GM19438 (cell line): ENCODE measurements at regions not wholly inside any gene's neighbourhood (a gene's known extent, or its start where the extent isn't known, plus 50 kb on each side); places are given as distances from the start of the nearest gene placed in this dataset.

Experiments used
- ATAC-seq: cut with Tn5 transposase; IDR thresholded peaks from one replicate; pipeline ENCODE4 v1.9.1; 2021; ENCODE audit warnings: low read depth; ENCODE audit not compliant: unreplicated experiment

DNA sequence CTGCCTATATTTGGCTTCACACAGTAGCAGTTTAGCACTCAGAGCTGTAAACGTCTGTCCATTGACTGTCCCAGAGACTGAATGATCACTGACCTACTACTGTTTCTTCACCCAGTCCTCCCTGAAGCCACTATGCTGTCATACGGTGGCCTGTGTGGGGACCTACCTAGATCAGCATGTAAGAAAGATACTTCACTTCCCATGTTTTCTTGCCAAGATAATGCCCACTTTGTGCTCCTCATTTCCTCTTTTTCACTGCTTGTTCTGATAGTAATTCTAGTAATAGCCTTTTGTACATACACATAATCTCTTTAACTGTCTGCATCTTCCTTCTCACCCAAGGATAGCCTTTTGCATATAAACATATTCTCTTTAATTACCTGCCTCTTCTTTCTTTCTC, 109.9 kb upstream of the TIAM2 start:
- ATAC-seq: no peak

DNA sequence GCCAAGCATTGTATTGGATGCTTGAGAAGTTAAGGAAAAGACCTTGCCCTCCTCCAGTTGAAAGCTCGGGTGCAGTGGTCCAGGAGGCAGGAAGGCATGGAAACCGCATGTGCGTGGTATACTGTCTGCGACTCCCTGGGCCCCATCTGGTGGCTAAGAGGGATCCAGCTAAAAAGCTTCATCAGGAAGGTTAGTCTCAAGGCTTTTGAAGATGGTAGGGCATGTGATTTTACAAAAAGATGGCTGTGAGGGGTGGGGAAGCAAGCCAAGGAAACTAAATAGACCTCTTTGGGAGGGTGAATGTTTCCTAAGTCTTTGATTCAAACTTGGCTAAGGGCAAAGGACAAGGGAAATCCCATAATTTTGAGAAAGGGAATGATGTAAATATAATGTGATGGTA, 109.1 kb upstream of the TIAM2 start:
- ATAC-seq: no peak

DNA sequence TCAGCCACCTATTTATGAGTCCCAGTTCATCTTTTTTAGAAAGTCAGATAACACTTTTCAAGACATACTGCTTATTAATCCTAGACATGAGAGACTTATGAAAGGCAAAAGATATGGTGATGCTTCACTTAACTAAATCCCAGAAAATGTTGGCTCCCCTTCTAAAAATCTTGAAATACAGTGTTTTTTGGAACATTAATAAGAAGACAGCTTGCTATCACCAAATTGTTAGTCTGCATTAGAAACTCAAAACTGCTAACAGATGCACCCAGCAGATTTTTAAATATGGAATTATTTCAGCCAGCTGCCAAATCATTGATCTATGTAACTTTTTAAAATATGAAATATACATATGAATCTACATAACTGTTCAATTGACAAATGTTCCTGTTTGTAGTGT, 108.6 kb upstream of the TIAM2 start:
- no peak for ATAC-seq

DNA sequence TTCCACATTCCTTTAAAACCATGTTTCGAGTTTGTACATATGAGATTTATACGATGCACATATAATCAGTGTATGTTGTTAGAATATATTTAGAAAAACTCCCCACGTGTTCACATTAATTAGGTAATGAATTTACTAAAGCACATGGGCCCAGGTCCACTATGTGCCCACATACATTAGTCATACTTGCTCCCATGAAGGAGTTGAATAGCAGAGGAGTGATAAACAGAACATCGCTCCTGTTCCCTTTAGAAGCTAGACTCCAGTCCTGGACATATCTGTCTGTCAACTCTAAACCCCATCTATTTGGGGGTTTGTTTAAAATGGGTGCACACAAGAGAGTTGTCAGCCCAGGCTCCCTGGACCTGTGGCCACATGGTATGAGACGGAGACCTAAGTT, 108.1 kb upstream of the TIAM2 start:
- no peak for ATAC-seq

DNA sequence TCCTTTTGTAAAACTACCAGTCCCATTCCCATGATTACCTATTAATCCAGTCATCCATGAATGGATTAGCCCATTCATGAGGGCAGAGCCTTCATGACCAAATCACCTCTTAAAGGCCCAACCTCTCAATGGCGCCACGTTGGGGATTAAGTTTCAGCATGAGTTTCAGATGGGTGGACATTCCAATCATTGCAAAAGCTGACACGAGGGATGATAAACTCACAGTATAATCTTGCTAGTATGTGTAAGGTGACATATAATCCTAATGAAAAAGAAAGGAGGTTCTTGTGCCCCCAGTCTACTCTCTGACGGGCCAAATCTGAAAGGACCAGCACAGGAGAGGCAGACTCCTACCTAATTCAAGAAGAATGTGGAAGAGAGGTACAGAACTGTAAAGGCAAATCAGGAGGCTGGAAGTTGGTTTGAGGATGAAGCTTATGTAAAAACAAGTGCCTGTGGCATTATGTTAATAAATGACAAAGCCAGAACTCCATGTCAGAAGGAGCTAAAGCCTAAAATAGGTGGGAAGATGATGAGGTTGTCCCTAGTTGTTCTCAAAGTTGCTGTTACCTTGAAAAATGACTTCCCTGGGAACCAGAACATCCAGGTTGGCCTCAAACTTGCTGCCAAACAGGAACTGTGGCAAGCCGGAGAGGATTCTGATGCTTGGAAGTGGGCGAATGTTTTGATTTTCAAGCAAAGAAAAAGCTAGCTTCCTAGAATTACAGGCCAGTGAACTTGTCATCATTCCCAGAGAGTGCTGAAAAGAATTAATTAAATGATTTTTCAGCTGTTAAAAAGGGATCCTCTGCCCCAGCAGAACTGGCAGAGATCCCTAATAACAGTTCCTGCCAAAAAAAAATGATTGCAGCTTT, 106.5 kb upstream of the TIAM2 start:
- ATAC-seq: no peak

DNA sequence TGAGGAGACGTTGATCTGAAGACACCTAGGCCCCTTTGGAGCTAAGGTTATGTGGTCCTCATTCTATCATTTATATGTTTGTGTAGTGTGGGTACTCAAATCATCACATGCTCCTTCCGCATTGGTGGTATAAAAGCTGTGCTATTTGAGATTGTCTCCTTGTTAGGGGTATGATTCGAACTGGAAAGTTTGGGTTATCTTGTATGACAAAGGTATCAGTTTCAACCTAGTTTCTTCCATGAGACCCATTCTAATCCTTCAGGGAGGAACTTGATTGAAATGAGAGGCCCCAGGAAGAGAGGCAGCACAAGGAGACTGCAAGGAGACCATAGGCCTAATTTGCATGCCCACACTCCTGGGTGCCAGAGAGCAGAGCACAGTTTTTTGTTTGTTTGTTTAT, 104.2 kb upstream of the TIAM2 start:
- ATAC-seq: no peak

DNA sequence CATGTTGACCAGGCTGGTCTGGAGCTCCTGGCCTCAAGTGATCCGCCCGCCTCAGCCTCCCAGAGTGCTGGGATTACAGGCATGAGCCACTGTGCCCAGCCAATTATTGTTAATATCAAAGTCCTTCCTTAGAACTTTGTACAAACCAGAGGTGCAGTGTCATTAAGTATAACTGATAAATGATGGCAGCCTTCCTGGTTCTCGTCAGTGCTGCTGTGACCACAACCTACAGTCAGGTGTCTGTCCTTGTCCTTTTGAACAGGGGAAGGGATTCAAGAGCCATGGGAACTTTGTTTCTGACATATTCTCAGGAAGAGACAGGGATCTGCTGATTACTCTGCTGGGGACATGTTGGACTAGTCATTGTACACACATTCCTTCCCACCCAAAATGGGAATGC, 103.2 kb upstream of the TIAM2 start:
- ATAC-seq: no peak

DNA sequence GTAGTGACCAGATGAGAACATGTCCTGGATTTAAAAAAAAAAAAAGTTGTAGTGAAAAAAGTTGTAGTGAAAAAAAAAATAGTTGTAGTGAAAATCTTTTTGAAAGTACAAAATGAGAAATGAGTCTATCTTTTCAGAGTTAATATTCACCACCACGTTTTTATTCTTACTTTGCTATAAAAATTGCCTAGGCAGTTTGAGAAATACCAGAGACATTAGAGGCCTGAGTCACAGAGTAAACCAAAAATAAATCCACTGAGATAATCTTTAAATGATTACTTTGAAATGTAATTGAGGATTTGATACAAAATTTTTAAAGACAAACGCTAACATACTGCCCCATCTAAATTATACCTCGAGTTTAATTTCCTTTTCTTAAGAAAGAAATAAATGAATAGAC, 101.2 kb upstream of the TIAM2 start:
- no peak for ATAC-seq

DNA sequence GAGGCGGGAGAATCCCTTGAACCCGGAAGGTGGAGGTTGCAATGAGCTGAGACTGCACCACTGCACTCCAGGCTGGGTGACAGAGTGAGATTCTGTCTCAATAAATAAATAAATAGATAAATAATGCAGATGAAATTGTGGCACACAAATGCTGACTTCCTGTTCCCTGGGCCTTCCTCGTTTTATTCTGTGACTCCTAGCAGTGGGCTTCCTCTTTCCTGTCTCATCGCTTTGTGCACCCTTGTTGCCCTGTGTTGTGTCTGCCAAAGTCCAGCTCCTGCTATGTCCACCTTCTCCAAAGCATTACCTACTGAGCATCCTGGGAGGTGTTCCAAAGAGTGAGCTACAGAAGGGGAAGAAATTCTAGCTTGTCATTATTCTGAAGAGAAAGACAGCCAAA, 100.2 kb upstream of the TIAM2 start:
- no peak for ATAC-seq

DNA sequence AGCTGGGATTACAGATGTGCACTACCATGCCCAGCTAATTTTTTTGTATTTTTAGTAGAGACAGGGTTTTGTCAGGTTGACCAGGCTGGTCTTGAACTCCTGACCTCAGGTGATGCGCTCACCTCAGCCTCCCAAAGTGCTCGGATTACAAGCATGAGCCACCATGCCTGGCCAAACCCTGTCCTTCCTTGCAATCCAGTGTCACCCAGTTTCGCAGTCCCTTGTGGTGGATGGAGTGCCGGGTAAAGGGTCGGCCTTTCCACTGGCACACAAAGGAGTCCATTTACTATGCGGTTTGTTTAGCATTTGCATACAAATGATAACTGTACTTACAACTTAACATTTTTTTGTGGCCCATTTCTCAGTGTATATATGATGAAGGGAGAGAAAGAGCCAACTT, 99.3 kb upstream of the TIAM2 start:
- no peak for ATAC-seq

DNA sequence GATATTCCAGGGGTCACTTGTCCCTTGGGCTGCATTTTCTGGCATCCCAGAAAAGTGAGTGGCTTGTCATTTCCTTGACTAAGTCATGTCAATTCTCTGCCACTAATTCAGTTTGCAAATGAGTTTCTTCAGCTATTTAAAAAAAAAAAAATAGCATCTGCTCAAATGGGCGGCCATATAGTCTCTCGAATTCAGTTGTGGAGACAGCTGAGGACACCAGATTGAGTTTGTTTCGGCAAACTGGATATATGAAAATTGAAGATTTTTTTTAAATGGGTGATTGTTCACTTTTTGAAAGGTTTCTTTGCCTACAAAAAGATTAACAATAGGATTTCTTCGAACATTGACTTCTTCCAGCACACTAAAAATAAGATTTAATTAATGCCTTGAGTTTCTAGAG, 96.3 kb upstream of the TIAM2 start:
- ATAC-seq: no peak

DNA sequence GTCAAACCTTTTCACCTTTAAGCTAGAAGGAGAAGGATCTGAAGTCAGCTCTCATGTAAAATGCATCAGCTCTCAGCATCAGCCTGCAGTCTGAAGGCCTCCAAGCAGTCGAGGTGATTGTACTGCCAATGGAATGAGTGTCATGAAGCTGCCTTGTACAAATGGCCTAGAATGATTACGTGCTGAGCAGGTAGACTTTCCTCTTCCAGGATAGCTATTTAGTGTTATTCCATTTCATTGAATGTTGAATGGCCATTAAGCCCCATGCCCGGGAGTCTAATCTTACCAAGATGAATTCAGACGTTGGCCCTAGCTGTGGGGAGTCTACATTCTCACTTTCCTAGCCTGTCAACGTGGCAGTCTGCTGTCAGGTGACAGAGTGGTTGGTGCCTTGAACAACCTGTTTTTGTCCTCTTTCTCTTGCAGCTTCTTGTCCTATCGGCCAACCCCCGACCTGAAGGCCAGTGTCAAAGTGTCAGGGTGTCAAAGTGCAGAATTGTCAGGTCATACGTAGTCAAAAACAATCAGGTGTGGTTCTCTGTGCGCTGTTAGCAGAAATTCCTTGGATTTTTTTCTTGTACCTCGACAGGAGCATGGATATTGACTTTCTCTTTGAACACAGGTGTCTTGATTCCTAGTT, 95.2 kb upstream of the TIAM2 start:
- ATAC-seq: no peak

DNA sequence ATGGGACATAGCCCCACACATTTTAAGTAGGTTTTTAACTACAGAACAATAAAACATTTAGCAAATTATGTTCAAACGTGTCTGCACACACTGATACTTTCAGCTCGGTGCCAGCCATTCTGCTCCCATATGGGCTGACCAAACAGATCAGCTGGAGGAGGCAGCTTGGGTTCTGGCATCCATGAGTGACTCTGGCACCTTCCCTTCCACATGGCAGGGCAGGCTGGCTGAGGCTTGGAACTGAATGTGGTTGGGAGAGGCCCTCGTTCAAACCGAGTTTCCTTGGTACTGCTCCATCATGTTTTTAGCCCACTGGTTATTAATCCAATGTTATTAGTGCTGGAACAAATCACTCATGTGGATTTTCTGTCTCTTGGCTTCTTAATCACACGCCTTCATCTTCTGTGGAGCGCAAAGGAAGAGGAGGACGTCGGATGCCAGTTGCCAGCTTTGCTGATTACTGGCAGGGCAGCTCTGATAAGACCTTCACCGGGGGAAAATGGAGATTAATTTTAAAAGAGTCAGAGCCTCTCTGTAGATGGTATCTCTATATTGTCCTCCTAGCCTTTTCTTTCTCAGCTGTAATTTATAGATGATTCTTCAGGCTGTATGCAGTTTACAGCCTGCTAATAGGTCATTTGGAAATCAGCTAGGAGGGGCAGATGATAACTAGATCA, 93.1 kb upstream of the TIAM2 start:
- ATAC-seq: no peak

DNA sequence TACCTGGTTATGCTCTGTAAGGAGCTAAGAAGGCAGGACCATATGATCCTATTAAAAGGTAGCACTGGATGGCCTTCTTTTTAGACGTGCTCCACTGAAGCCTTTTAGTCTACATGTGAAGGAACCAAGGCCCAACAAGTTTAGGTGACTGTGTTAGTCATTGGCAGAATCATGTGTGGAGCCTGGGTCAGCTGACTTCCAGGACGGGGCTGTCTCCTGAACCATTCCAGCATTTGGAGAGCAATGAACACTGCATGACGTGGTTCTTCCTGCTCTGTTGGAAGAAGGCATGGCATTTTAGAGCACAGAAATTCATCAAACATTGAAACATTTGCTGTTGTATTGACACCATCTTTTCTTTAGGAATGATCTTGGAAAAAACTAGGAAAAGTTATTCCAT, 87.8 kb upstream of the TIAM2 start:
- no peak for ATAC-seq

DNA sequence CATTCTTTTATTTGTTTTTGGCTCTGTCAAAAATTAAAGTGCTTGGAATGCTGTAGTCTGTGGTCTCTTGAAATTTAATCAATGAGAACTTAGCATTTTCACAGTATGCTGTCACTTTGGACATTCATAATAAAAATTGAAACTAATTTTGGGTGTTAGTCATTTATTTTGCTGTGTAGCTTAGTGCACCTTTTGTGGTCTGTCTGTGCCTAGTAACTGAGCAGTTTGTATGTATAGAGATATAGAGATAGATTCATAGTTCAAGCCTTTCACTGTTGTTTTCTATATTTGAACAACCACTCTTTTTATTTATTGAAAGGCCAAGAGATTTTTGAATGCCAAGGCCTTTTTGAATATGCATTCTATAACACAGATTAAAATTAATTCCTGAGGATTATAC, 86.4 kb upstream of the TIAM2 start:
- no peak for ATAC-seq

DNA sequence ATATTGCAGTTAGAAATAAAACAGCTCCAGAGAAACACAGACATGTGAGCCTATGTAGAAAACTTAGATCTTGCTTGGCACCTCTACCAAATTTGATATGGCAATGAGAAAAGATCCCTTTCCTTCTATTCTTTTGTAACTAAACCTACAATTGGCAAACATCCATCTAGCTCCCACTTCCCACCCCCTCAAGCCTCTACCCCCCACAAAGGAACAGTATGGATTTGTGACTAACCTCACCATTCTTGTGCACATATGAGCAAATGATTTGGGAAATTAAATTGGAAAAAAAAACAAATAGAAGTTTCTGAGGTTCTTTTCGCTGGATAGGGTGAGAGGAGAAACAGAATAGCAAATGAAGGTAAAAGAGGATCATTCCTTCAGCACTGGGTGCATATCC, 85.8 kb upstream of the TIAM2 start:
- ATAC-seq: no peak

DNA sequence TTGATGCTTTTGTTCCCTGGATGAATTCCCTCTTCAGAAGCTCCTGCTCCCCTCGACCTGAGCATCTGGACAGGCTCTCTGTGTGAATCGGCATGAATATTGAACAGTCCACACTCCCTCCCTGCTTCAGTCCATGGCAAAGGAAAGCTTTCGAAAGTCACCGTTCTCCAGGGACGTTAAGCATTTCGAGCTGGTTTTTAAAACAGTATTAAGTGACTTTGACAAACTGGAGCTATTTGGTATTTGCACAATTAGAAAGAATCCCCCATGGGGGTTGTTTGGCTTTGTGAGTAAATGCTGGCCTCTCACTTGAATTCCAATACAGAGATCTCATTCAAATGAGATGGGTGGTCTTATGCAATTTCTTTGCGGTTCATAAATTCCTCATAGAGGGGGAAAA, 85.3 kb upstream of the TIAM2 start:
- ATAC-seq: no peak

DNA sequence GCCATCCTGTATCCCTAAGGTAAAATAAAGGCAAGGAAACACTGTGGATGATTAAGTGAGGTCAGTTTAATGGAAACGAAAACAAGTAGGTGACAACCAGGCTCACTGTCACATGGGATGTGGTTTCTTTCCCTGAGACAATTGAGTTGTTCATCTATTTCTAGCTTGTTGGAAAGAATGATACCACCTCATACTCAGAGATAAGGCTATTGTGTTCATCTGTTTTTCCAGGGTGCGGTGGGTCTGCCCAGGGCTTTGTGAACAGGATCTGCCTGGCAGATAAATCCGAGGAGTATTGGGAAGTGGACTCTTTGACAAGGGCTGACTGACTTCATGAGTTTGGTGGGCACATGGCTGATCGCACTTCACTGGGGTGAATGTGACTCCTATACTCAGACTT, 80.8 kb upstream of the TIAM2 start:
- no peak for ATAC-seq

DNA sequence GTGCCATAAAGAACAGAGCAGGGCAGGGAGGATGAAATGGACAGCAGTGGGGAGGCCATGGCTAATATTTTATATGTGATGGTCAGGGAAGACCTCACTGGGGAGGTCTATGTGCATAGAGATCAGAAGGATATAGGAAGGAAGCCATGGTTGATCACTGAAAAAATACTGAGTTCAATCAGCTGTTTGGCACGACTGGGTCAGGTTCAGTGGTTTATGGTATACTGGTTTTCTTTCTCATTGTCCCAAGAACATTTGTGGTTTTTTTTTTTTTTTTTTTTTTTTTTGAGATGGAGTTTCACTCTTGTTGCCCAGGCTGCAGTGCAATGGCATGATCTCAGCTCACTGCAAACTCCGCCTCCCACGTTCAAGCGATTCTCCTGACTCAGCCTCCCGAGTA, 78.3 kb upstream of the TIAM2 start:
- no peak for ATAC-seq

DNA sequence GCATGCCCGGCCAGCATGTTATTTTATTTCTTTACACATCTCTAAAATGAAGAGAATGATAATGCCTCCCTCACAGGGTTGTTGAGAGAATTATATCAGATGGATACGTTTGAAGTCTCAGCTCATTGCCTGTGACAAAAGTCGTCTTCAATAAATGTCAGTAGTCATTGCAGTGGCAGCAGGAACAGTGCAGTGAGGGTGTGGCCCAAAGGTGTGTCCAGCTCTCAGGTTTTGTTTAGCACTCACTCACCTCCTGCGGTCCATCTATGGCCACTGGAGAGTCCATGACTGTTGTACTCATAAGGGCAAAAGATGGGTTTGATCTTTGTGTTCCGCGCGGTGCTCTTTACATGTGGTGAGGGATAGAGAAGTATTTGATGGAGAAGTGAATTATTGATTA, 77.2 kb upstream of the TIAM2 start:
- ATAC-seq: no peak

DNA sequence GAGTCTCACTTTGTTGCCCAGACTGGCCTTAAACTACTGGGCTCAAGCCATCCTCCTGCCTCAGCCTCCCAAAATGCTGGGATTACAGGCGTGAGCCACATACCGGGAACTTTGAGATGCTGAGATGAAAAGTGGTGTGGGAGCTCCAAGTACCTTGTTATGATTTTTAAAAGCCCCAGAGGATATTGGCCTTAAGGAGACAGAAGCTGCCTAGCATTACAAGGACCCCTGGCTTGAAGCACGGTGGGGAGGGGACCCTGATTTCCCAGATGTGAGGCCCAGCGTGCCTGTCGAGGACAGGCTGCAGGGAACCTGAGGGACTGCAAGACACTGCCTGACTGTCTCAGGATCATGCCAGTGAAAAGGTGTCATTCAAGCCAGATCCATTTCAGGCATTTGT, 75.3 kb upstream of the TIAM2 start:
- ATAC-seq: no peak
